HG02885 (cell line): ENCODE measurements at regions not wholly inside any gene's neighbourhood (a gene's known extent, or its start where the extent isn't known, plus 50 kb on each side); places are given as distances from the start of the nearest gene placed in this dataset.

Experiments
- ATAC-seq: cut with Tn5 transposase; IDR thresholded peaks from one replicate; pipeline ENCODE4 v1.9.1; 2021; ENCODE audit warnings: mild to moderate bottlenecking; ENCODE audit not compliant: unreplicated experiment, poor library complexity

GRCh38 chr13:30128591-30128990 lies 178.8 kb downstream of the KATNAL1 start:
- ATAC-seq: no peak

DNA sequence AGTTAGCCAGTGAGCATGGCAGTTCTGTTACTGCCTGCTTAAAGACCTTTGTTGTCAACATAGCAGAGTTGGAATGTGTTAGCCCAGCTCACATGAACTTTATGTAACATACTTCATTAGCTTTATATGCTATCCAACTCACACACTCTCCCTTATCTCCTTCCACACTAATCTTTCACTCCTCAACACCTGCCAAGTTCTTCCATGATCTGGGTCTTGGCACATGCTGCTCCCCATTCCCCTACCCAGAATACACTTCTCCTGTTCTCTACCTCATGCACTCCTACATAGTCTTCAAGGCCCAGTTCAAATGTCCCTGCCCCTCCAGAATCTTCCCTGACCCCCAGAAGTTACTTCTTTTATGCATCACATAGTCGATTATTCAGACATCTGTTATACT lies 179.3 kb downstream of the KATNAL1 start:
- ATAC-seq: no peak

GRCh38 chr13:30126903-30127428 lies 180.4 kb downstream of the KATNAL1 start:
- no peak for ATAC-seq

DNA sequence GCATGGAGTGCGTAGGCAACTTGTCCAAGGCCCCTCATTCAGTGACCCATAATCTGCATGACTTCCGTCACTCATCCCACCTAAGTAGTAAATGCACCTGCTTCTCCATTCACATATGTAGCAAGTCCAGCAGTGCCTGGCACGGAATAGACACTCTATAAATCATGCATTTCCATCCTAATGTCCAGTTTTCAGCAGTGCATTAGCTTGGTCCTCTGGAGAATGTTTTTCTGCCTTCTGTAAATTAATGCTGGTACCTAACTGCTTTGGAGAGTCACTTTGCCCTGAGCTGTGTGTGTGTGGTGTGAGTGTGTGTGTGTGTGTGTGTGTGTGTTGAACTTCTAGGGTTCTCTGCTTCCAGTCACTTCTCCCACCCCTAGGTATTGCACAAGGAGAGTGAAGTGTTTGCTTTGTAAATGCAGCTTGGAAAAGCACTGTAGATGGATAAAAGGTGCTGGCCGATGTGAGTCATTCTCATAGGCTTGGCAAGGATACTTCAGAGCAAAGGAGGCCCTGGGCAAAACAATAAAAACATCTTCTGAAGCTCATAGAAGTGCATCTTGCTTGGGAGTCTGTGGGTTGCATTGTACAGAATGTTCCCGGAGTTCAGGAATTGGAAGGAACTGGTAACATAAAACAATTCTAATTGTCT lies 181.8 kb downstream of the KATNAL1 start:
- no peak for ATAC-seq

GRCh38 chr13:30124131-30124768 lies 183.1 kb downstream of the KATNAL1 start:
- ATAC-seq: no peak

DNA sequence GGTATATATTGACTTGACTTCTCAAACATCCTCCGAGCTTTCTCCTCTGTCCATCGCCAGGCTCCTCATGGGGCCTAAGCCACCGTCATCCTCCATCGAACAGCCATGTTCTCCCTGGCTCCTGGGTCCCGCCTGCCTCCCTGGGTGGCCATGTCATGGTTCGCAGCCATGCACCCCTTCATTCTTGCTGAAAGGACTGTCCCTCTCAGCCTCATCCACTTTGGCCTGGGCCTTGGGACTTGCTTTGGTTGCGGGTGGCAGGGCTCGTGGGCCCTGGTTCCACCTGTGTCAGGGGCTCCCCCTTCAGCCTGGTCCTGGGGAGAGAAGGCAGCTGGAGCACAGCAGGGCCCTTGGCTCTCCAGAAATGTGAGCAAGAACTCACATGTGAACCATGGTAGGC lies 183.8 kb downstream of the KATNAL1 start:
- no peak for ATAC-seq

DNA sequence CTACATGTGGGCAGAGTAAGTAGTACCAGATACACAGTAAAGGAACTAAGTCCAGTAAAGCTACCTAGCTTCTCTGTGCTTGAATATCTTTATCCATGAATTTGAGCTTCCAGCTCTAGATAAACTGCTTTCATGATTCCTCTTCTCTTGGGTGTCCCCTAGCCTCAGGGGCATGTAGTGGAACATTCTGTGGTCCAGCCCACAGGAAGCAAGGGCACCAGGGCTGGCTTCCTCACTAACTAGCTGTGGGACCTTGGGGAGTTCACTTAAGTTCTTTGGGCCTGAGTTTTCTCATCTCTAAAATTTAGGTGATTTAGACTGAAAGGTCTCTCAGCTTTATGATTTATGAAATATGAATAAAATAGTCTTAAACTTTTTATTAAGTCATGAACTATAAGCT lies 185.7 kb downstream of the KATNAL1 start:
- no peak for ATAC-seq

GRCh38 chr13:30121244-30121643 lies 186.1 kb downstream of the KATNAL1 start:
- no peak for ATAC-seq

- no peak for ATAC-seq
Observed at GRCh38 chr13:30120133-30120822, 187.1 kb downstream of the KATNAL1 start.

- ATAC-seq: no peak
Observed at GRCh38 chr13:30119476-30119875, 187.9 kb downstream of the KATNAL1 start.

- ATAC-seq: no peak
Observed at GRCh38 chr13:30116379-30116778, 191.0 kb downstream of the KATNAL1 start.

DNA sequence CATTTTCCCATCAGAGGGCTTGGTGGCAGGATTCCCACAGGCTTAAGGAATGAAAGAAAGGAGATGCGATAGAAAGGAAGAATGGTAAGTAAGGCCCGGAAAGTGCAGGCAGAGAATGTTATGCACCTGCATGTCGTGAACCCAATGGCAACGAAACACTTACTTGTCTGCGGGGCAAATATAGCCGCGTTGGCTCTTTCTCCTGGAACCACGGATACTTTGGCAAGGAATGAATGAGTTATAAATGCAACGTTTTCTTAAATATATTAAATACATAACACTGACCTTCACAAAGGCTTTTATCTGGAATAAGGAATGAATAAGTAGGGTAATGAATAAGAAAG lies 192.1 kb downstream of the KATNAL1 start:
- ATAC-seq: no peak

- peak; percentile 93 for ATAC-seq
Observed at GRCh38 chr13:30114571-30115256, 192.6 kb downstream of the KATNAL1 start.

DNA sequence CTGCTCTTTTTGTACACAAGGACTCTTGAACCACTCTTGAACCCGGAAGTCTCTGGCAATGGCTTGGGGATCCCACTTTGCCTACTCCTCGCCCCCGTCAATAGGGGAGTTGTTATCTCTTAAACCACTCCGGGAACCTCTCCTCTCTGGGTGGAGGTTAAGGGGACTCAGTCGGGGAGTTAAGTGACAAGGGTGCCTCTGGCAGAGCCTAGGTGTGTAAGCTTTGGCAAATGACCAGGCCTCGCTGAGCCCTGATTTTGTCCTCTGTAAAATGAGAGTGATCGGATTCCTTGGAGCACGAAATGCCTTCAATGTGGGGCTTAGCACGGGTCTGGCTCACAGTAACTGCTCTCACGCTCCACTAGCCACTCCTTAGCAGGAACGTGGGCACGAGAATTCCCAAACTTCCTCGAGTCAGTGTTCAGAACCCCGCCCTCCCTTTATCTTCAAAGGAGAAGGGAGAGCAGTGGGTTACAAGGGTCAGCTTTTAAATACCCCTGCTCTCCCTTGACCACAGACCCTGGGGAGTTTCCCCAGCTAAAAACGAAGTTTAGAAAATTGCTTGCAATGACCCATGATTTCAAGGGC lies 193.3 kb downstream of the KATNAL1 start:
- no peak for ATAC-seq

- no peak for ATAC-seq
Observed at GRCh38 chr13:30113551-30113950, 193.8 kb downstream of the KATNAL1 start.

- peak; percentile 53 for ATAC-seq
Observed at GRCh38 chr13:30112602-30113435, 194.5 kb downstream of the KATNAL1 start.

DNA sequence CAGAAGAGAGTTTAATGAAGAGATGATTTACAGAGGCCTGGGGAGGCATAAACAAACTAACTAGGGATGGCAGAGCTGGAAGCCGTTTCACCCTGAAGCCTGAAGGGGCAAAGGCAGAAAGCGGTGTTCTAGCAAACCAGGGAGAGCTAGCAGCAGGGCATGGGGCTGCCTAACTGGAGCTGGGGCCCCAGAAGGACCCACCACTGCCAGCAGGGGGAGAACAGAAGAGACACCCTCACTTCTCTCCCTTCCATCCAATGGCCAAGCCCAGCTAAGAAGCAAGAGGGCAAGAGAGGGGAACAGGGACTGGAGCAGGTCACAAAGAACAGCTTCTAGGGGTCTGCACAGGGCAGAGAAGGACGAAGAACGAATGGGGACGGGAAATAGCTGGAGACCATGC lies 195.5 kb downstream of the KATNAL1 start:
- no peak for ATAC-seq

- no peak for ATAC-seq
Observed at GRCh38 chr13:30110301-30111070, 196.9 kb downstream of the KATNAL1 start.
